ENCODE measurements at regions not wholly inside any gene's neighbourhood (a gene's known extent, or its start where the extent isn't known, plus 50 kb on each side); places are given as distances from the start of the nearest gene placed in this dataset.

GRCh38 chr9:99393993-99394392, 171.9 kb downstream of the SEC61B start:
- Histone ChIP-seq H2BK12ac (ENCODE audit: low read depth, low read length) (no peak overlapping the region), H4K20me1 (replicated peaks in 1 of 2; ENCODE audit: control insufficient read depth in 1 of 2, insufficient read depth in 2 of 2, low read length in 2 of 2) (no peaks in the 10 kb centered on the region), H4K91ac (replicated peaks; ENCODE audit: insufficient read length, low read length) (no peak overlapping the region), H3K27me3 (replicated peaks in 1 of 4; ENCODE audit: control insufficient read depth in 3 of 4, extremely low read depth in 1 of 4, insufficient read depth in 3 of 4, low read length in 3 of 4) (no peaks in the 10 kb centered on the region), H2AK5ac (ENCODE audit: low read depth, low read length) (no peak overlapping the region), H3K23me2 (ENCODE audit: low read depth, low read length) (no peaks in the 10 kb centered on the region), H3K9ac (replicated peaks in 1 of 4; ENCODE audit: extremely low read depth in 1 of 4, low read depth in 3 of 4, low read length in 3 of 4) (no peak overlapping the region), H2BK120ac (replicated peaks; ENCODE audit: low read depth, low read length) (no peak overlapping the region), H2AFZ (ENCODE audit: low read length) (no peak overlapping the region), H2BK5ac (ENCODE audit: low read depth, low read length) (no peak overlapping the region), H3K36me3 (ENCODE audit: control insufficient read depth in 2 of 4, insufficient read depth in 4 of 4, low read length in 3 of 4) (no peaks in the 10 kb centered on the region), H3K14ac (ENCODE audit: insufficient read length) (no peak overlapping the region), H3K56ac (replicated peaks; ENCODE audit: insufficient read length, low read depth, low read length) (no peak overlapping the region), H2BK20ac (ENCODE audit: low read length) (no peak overlapping the region), H3K27ac (ENCODE audit: low read depth, low read length) (no peak overlapping the region), H3K9me3 (ENCODE audit: insufficient read depth in 2 of 2, low read depth in 1 of 2, low read length in 1 of 2) (no peaks in the 10 kb centered on the region), H3K79me2 (ENCODE audit: control insufficient read depth in 1 of 2, insufficient read depth in 2 of 2, low read length in 2 of 2) (no peaks in the 10 kb centered on the region), H3K4me2 (ENCODE audit: insufficient read depth in 1 of 2, low read depth in 2 of 2, low read length in 2 of 2) (no peak overlapping the region), H4K5ac (ENCODE audit: insufficient read length, low read depth, low read length) (no peak overlapping the region), H3K18ac (ENCODE audit: extremely low read depth, low read length) (no peak overlapping the region), H4K8ac (ENCODE audit: extremely low read depth, insufficient read depth, low read length) (no peak overlapping the region), H3K4ac (replicated peaks; ENCODE audit: insufficient read length, low read depth, low read length) (no peak overlapping the region), H2BK15ac (ENCODE audit: low read length) (no peak overlapping the region), H3K23ac (ENCODE audit: insufficient read length) (no peak overlapping the region), H3K79me1 (ENCODE audit: low read depth, low read length) (no peaks in the 10 kb centered on the region), H3K4me1 (replicated peaks in 1 of 4; ENCODE audit: control insufficient read depth in 3 of 4, insufficient read depth in 4 of 4, low read length in 3 of 4) (no peaks in the 10 kb centered on the region), H3K4me3 (ENCODE audit: extremely low read depth in 1 of 4, insufficient read depth in 2 of 4, low read depth in 3 of 4, low read length in 4 of 4) (no peak overlapping the region)
- WGBS, 2 experiments (ENCODE audit: extremely low coverage in 1 of 2, insufficient coverage in 1 of 2, insufficient read length in 1 of 2, insufficient replicate concordance in 2 of 2, low coverage in 1 of 2, low lambda C conversion rate in 2 of 2, missing lambda C conversion rate in 1 of 2) = 60% methylated on average over 3 of the region's 3 CpGs; no CpG with 5 or more reads in 1 of the 2 experiments
- no peak for FAIRE-seq
- TF ChIP-seq YY1 (IDR thresholded peaks at IDR 0.05; ENCODE audit: low read depth, low read length) (no peak), BACH1 (IDR thresholded peaks at IDR 0.05; ENCODE audit: low read length) (no peak), TBP (IDR thresholded peaks at IDR 0.05; ENCODE audit: low read depth, low read length) (no peak), KDM4A (IDR thresholded peaks at IDR 0.05; ENCODE audit: low read depth, low read length, severe bottlenecking) (no peak)
- CTCF ChIA-PET (ENCODE audit: partially characterized antibody) = no interaction called here
- DNase-seq (ENCODE audit: low read depth in 1 of 2, low spot score in 2 of 2) = no peak
- POLR2A ChIA-PET (ENCODE audit: partially characterized antibody) = no interaction called here
